ENCODE measurements at regions not wholly inside any gene's neighbourhood (a gene's known extent, or its start where the extent isn't known, plus 50 kb on each side); places are given as distances from the start of the nearest gene placed in this dataset.

DNA sequence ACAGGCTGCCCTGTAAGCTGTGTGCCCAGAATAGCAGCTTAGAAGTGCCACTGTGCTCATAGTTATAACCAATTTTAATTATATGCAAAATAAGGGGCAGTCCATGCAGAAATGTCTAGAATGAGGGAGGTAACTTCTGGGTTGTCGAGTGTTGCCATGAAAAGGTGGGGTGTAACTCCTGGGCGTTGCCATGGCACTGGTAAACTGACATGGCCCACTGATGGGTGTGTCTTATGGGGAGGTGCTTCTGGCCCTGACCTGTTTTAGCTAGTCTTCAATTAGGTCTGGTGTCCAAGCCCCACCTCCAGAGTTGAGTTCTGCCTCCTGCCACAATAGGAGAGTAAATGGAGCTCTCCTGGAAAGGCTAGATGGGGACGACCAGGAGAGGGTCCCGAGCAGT is 120.6 kb downstream of the SALL1 start:
- Histone ChIP-seq H3K27ac (no peak overlapping the region), H3K9me3 (no peaks in the 10 kb centered on the region), H3K36me3 (no peaks in the 10 kb centered on the region), H3K27me3 (no peaks in the 10 kb centered on the region), H3K4me3 (no peak overlapping the region), H3K4me1 (no peaks in the 10 kb centered on the region)
- TF ChIP-seq, protein P1, sequence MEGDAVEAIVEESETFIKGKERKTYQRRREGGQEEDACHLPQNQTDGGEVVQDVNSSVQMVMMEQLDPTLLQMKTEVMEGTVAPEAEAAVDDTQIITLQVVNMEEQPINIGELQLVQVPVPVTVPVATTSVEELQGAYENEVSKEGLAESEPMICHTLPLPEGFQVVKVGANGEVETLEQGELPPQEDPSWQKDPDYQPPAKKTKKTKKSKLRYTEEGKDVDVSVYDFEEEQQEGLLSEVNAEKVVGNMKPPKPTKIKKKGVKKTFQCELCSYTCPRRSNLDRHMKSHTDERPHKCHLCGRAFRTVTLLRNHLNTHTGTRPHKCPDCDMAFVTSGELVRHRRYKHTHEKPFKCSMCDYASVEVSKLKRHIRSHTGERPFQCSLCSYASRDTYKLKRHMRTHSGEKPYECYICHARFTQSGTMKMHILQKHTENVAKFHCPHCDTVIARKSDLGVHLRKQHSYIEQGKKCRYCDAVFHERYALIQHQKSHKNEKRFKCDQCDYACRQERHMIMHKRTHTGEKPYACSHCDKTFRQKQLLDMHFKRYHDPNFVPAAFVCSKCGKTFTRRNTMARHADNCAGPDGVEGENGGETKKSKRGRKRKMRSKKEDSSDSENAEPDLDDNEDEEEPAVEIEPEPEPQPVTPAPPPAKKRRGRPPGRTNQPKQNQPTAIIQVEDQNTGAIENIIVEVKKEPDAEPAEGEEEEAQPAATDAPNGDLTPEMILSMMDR (IDR thresholded peaks at IDR 0.05) = no peak
- no peak for DNase-seq
- intact Hi-C loops (cut with DNase I; ENCODE audit: low total_unique reads) = no loop called here

DNA sequence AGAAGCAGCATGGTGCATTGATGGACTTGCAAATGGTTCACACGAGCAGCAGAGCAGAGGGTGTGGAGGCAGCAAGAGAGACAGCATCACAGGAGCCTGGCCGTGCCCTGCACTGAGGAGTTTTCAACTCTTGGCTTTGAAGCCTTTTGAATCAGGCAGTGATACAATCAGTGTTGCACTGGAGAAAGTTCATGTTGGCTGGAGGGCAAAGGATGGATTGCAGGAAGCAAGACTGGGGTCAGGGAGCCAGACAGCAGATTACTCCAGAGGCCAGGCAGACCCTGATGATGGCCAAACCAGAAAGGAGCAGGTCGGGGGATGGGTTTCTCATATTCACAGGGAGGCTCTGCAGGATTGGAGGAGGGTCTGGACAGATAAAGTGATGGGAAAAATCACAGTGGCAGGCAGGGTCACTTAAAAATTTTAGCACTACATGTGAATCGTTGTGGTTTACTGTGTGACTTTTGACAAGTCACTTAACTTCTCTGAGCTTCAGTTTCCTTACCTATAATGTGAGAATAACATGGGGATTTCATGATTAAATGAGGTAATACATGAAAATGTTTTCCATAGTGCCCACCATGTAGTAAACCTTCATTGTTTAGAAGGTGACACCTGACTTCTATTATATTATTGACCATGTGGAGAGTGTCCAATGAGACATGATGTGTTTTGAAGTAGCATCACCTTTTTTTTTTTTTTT is 125.3 kb downstream of the SALL1 start:
- intact Hi-C loops (cut with DNase I; ENCODE audit: low total_unique reads) = no loop called here
- Histone ChIP-seq H3K27me3 (no peaks in the 10 kb centered on the region), H3K4me3 (no peak overlapping the region), H3K4me1 (no peaks in the 10 kb centered on the region), H3K36me3 (no peaks in the 10 kb centered on the region), H3K27ac (no peak overlapping the region), H3K9me3 (no peaks in the 10 kb centered on the region)
- TF ChIP-seq, protein P1 (IDR thresholded peaks at IDR 0.05) = no peak
- DNase-seq = no peak

DNA sequence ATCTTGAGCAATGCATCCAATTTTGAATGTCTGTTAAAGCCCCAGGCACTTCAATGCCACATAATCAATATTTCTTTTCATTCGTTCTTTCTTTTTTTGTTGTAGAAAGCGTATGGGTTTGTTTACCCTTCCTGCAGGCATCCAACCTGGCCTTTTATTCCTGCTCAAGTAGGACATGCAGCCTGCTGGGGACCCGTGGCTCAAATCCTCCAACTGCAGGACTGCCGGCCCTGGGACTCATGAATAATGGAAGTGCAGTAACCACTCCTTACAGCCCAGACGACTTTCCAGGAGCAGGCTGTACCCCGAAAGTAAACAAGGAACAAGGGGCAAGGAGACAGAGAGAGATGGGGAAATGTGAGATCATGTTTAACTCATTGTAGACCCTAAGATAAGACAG is 126.4 kb downstream of the SALL1 start:
- Histone ChIP-seq H3K4me3 (no peak overlapping the region), H3K4me1 (no peaks in the 10 kb centered on the region), H3K27me3 (no peaks in the 10 kb centered on the region), H3K27ac (no peak overlapping the region), H3K36me3 (no peaks in the 10 kb centered on the region), H3K9me3 (no peaks in the 10 kb centered on the region)
- TF ChIP-seq, protein P1 (IDR thresholded peaks at IDR 0.05) = no peak
- intact Hi-C loops (cut with DNase I; ENCODE audit: low total_unique reads) = no loop called here
- DNase-seq = no peak

DNA sequence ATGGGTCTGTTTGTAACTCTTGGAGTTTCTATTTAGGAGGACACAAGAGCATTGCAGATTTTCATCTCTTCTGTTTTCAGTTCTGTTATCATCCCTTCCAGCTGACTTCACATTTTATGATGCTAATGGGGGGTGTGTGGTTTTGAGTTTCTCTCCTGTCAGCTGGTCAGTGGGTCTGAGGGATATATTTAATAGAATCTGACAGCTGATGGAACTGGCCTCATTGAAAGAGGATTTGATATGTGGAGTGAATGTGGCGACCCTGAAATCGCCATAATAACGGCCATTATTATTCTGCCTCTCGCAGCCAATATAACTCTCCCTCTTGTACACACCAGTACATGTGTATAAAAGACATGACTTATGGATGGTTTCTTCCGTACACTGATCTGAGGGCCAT is 128.1 kb downstream of the SALL1 start:
- no peak overlapping the region for H3K4me3 ChIP-seq
- no peaks in the 10 kb centered on the region for H3K9me3 ChIP-seq
- TF ChIP-seq, protein P1 (IDR thresholded peaks at IDR 0.05) = no peak
- H3K4me1 ChIP-seq = no peaks in the 10 kb centered on the region
- H3K27me3 ChIP-seq = no peaks in the 10 kb centered on the region
- no peak overlapping the region for H3K27ac ChIP-seq
- intact Hi-C loops (cut with DNase I; ENCODE audit: low total_unique reads) = no loop called here
- H3K36me3 ChIP-seq = no peaks in the 10 kb centered on the region
- DNase-seq = no peak

DNA sequence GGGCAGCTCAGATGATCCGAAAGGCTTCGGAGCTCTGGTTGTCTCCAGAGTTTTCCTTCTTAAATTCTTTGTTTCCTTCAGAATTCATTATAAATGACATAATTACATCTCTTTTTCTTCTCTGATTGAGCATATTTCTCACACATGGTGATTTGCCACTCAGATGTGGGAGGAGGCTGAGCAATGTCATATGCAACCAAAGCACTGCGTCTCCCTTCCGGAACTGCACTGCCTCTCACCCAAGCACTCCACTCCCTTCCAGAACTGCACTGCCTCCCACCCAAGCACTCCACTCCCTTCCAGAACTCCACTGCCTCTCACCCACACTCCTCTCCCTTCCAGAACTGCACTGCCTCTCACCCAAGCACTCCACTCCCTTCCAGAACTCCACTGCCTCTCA is 131.5 kb downstream of the SALL1 start:
- intact Hi-C loops (cut with DNase I; ENCODE audit: low total_unique reads) = no loop called here
- H3K9me3 ChIP-seq = no peaks in the 10 kb centered on the region
- H3K27ac ChIP-seq = no peak overlapping the region
- TF ChIP-seq, protein P1 (IDR thresholded peaks at IDR 0.05) = no peak
- no peak for DNase-seq
- H3K27me3 ChIP-seq = no peaks in the 10 kb centered on the region
- no peaks in the 10 kb centered on the region for H3K4me1 ChIP-seq
- no peaks in the 10 kb centered on the region for H3K36me3 ChIP-seq
- H3K4me3 ChIP-seq = no peak overlapping the region

DNA sequence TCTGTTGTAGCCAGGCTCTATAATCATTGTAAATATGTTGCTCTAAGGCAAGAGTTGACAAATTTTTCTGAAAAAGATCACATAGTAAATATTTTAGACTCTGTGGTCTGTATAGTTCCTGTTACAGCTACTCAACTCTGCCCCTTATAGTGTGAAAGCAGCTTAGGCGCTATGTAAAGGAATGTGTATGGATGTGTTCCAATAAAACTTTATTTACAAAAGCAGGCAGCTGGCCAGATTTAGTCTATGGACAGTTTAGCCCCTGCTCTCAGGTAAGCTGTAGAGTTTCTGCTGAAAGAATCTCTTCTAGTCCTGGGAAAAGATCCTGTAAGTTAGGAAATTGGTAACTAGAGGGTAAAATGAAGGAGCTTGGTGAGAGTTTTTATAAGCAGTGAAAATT is 133.1 kb downstream of the SALL1 start:
- Histone ChIP-seq H3K36me3 (no peaks in the 10 kb centered on the region), H3K27me3 (no peaks in the 10 kb centered on the region), H3K9me3 (no peaks in the 10 kb centered on the region), H3K4me1 (no peaks in the 10 kb centered on the region), H3K4me3 (no peak overlapping the region), H3K27ac (no peak overlapping the region)
- intact Hi-C loops (cut with DNase I; ENCODE audit: low total_unique reads) = no loop called here
- TF ChIP-seq, protein P1 (IDR thresholded peaks at IDR 0.05) = no peak
- DNase-seq = no peak
